ENCODE measurements at regions not wholly inside any gene's neighbourhood (a gene's known extent, or its start where the extent isn't known, plus 50 kb on each side); places are given as distances from the start of the nearest gene placed in this dataset.
"Not testable (repeated sequence)": the region's sequence is repeated elsewhere in the genome, so short reads cannot be mapped to it uniquely, and the experiment has no call there.

GRCh38 chr6:150514806-150515380, 84.8 kb upstream of the PLEKHG1 start:
- Histone ChIP-seq H3K4me1 (no peaks in the 10 kb centered on the region), H3K4me3 (no peak overlapping the region), H3K36me3 (no peaks in the 10 kb centered on the region), H3K27ac (no peak overlapping the region), H3K9me3 (no peaks in the 10 kb centered on the region), H3K27me3 (no peaks in the 10 kb centered on the region)
- intact Hi-C loops (cut with DNase I) = no loop called here
- no peak for DNase-seq (ENCODE audit: low spot score in 2 of 2)
- no peak for TF ChIP-seq CTCF (IDR thresholded peaks at IDR 0.05)

- intact Hi-C loops (cut with DNase I) = no loop called here
- Histone ChIP-seq H3K27ac (no peak overlapping the region), H3K27me3 (no peaks in the 10 kb centered on the region), H3K9me3 (no peaks in the 10 kb centered on the region), H3K4me3 (no peak overlapping the region), H3K36me3 (no peaks in the 10 kb centered on the region), H3K4me1 (no peaks in the 10 kb centered on the region)
- DNase-seq (ENCODE audit: low spot score in 2 of 2) = no peak
- TF ChIP-seq CTCF (IDR thresholded peaks at IDR 0.05) = no peak
Observed at GRCh38 chr6:150516199-150516598, 83.5 kb upstream of the PLEKHG1 start.

- H3K27me3 ChIP-seq = no peaks in the 10 kb centered on the region
- intact Hi-C loops (cut with DNase I) = no loop called here
- TF ChIP-seq CTCF (IDR thresholded peaks at IDR 0.05) = no peak
- no peaks in the 10 kb centered on the region for H3K4me1 ChIP-seq
- DNase-seq (ENCODE audit: low spot score in 2 of 2) = no peak
- H3K36me3 ChIP-seq = no peaks in the 10 kb centered on the region
- no peaks in the 10 kb centered on the region for H3K9me3 ChIP-seq
- H3K27ac ChIP-seq = no peak overlapping the region
- H3K4me3 ChIP-seq = no peak overlapping the region
Observed at GRCh38 chr6:150517175-150517574, 82.5 kb upstream of the PLEKHG1 start.

- H3K36me3 ChIP-seq = no peaks in the 10 kb centered on the region
- H3K9me3 ChIP-seq = no peaks in the 10 kb centered on the region
- intact Hi-C loops (cut with DNase I) = no loop called here
- no peak overlapping the region for H3K27ac ChIP-seq
- TF ChIP-seq CTCF (IDR thresholded peaks at IDR 0.05) = no peak
- H3K4me3 ChIP-seq = no peak overlapping the region
- DNase-seq (ENCODE audit: low spot score in 2 of 2) = no peak
- H3K4me1 ChIP-seq = no peaks in the 10 kb centered on the region
- H3K27me3 ChIP-seq = no peaks in the 10 kb centered on the region
Observed at GRCh38 chr6:150521482-150521881, 78.2 kb upstream of the PLEKHG1 start.

GRCh38 chr6:150523216-150523615, 76.5 kb upstream of the PLEKHG1 start:
- H3K4me3 ChIP-seq; intact Hi-C loops (cut with DNase I); H3K9me3 ChIP-seq; H3K27ac ChIP-seq; H3K27me3 ChIP-seq; H3K36me3 ChIP-seq; H3K4me1 ChIP-seq; DNase-seq (ENCODE audit: low spot score in 2 of 2): not testable (repeated sequence)

- intact Hi-C loops (cut with DNase I) = no loop called here
- no peak for DNase-seq (ENCODE audit: low spot score in 2 of 2)
- H3K36me3 ChIP-seq = no peaks in the 10 kb centered on the region
- no peaks in the 10 kb centered on the region for H3K9me3 ChIP-seq
- H3K4me3 ChIP-seq = no peak overlapping the region
- H3K4me1 ChIP-seq = peaks cover 0 to 6% of the 10 kb centered on the region in 2 donors
- H3K27ac ChIP-seq = no peak overlapping the region
- H3K27me3 ChIP-seq = no peaks in the 10 kb centered on the region
- TF ChIP-seq CTCF (IDR thresholded peaks at IDR 0.05) = no peak
Observed at GRCh38 chr6:150525300-150525699, 74.4 kb upstream of the PLEKHG1 start.
